Neural progenitor cell (in vitro differentiated cells): ENCODE measurements at regions not wholly inside any gene's neighbourhood (a gene's known extent, or its start where the extent isn't known, plus 50 kb on each side); places are given as distances from the start of the nearest gene placed in this dataset.

ENCODE experiments used
- DNase-seq: peaks from one replicate; pipeline ENCODE4 v3.0.0-alpha.2; 2016; ENCODE audit warnings: low spot score
- H2AFZ ChIP-seq: fragments of 200-600 bp; sonication (generic); replicated peaks from 2 replicates; pipeline ENCODE4 v1.6.1; 2016; ENCODE audit warnings: antibody characterized with exemption
- H3F3A ChIP-seq: fragments of 200-600 bp; sonication (generic); 2 replicates; pipeline ENCODE4 v1.6.1; 2016; ENCODE audit warnings: antibody characterized with exemption, low read depth
- H3K27ac ChIP-seq: fragments of 200-600 bp; sonication (generic); 2 replicates; pipeline ENCODE4 v1.5.1; 2016; ENCODE audit warnings: mild to moderate bottlenecking
- H3K27me3 ChIP-seq: fragments of 200-600 bp; sonication (generic); 2 replicates; pipeline ENCODE4 v1.6.1; 2016; ENCODE audit warnings: mild to moderate bottlenecking, moderate library complexity
- H3K36me3 ChIP-seq: fragments of 200-600 bp; sonication (generic); 2 replicates; pipeline ENCODE4 v1.5.1; 2016
- H3K4me1 ChIP-seq: fragments of 200-600 bp; sonication (generic); 2 replicates; pipeline ENCODE4 v1.6.1; 2016; ENCODE audit warnings: mixed run types
- H3K4me2 ChIP-seq: fragments of 200-600 bp; sonication (generic); 2 replicates; pipeline ENCODE4 v1.6.1; 2016
- H3K4me3 ChIP-seq: fragments of 200-600 bp; sonication (generic); 2 replicates; pipeline ENCODE4 v1.5.1; 2016
- H3K79me2 ChIP-seq: fragments of 200-600 bp; sonication (generic); 2 replicates; pipeline ENCODE4 v1.6.1; 2016; ENCODE audit warnings: low read depth
- H3K9ac ChIP-seq: fragments of 200-600 bp; sonication (generic); 2 replicates; pipeline ENCODE4 v1.6.1; 2016
- H3K9me3 ChIP-seq: fragments of 200-600 bp; sonication (generic); 2 replicates; pipeline ENCODE4 v1.5.1; 2016; ENCODE audit warnings: low read depth
- H4K20me1 ChIP-seq: fragments of 200-600 bp; sonication (generic); 2 replicates; pipeline ENCODE4 v1.6.1; 2016; ENCODE audit warnings: low read depth
- H3K27ac Mint-ChIP-seq: 3 replicates; pipeline ENCODE4 v1.8.0; 2021; ENCODE audit warnings: mixed read lengths
- H3K27me3 Mint-ChIP-seq: 2 replicates; pipeline ENCODE4 v1.8.0; 2022; ENCODE audit warnings: low read depth, mild to moderate bottlenecking, inconsistent platforms, moderate library complexity, mixed read lengths; ENCODE audit not compliant: insufficient read depth
- H3K36me3 Mint-ChIP-seq: 3 replicates; pipeline ENCODE4 v1.8.0; 2021; ENCODE audit warnings: mixed read lengths
- H3K4me1 Mint-ChIP-seq: 3 replicates; pipeline ENCODE4 v1.8.0; 2021; ENCODE audit warnings: mixed read lengths
- H3K4me3 Mint-ChIP-seq: 3 replicates; pipeline ENCODE4 v1.8.0; 2021; ENCODE audit warnings: mild to moderate bottlenecking, moderate library complexity, mixed read lengths
- H3K9me3 Mint-ChIP-seq: 3 replicates; pipeline ENCODE4 v1.8.0; 2020; ENCODE audit warnings: mixed read lengths
- CTCF ChIP-seq: fragments of 200-600 bp; sonication (generic); IDR thresholded peaks from 2 replicates; pipeline ENCODE4 v1.5.1; 2017; ENCODE audit warnings: antibody characterized with exemption, mild to moderate bottlenecking
- EZH2 ChIP-seq: fragments of 200-600 bp; sonication (generic); IDR thresholded peaks from 2 replicates; pipeline ENCODE4 v1.6.1; 2017; ENCODE audit warnings: antibody characterized with exemption, mild to moderate bottlenecking, moderate library complexity
- EZH2phosphoT487 ChIP-seq: fragments of 200-600 bp; sonication (generic); IDR thresholded peaks from 2 replicates; pipeline ENCODE4 v1.6.1; 2017; ENCODE audit warnings: antibody characterized with exemption

- Histone ChIP-seq H3K27me3 (no peaks in the 10 kb centered on the region), H3K36me3 (no peaks in the 10 kb centered on the region), H3K79me2 (no peaks in the 10 kb centered on the region), H3K9ac (no peak overlapping the region), H2AFZ (no peak overlapping the region), H3K9me3 (peaks cover 22% of the 10 kb centered on the region), H3K4me3 (no peak overlapping the region), H4K20me1 (no peaks in the 10 kb centered on the region), H3K27ac (no peak overlapping the region), H3F3A (no peaks in the 10 kb centered on the region), H3K4me2 (no peak overlapping the region), H3K4me1 (no peaks in the 10 kb centered on the region)
- no peak overlapping the region for H3K27ac Mint-ChIP-seq
- no peaks in the 10 kb centered on the region for H3K36me3 Mint-ChIP-seq
- no peak overlapping the region for H3K4me3 Mint-ChIP-seq
- no peaks in the 10 kb centered on the region for H3K4me1 Mint-ChIP-seq
- TF ChIP-seq EZH2 (no peak), CTCF (no peak), EZH2phosphoT487 (no peak)
- no peaks in the 10 kb centered on the region for H3K9me3 Mint-ChIP-seq
- H3K27me3 Mint-ChIP-seq: peaks cover 5% of the 10 kb centered on the region
- DNase-seq: no peak
These were observed 160.8 kb downstream of the DMRT2 start for GRCh38 chr9:1210954-1211353.

DNA sequence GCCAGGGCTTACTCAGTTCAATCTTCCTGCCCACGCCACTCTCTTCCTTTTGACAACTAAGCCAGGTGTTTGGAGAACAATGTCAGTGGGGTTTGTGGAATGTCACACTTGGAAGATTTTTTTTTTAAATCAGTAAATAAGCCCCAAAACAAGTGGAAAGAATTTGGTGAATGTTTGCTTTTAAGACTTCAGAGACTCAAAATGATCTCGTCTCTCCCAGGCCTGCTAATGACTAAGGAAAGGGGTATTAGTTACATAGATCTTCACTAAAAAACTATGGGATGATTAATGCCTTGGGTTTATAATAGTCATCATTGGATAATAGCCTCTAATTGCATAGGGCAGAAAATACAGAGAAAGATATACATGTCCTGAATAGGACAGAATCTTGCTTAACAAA lies 166.4 kb downstream of the DMRT2 start:
- H3K9me3 ChIP-seq: peaks cover 32% of the 10 kb centered on the region
- no peaks in the 10 kb centered on the region for H3K36me3 ChIP-seq
- no peaks in the 10 kb centered on the region for H4K20me1 ChIP-seq
- Mint-ChIP-seq H3K4me3 (no peak overlapping the region), H3K27me3 (peaks cover 2% of the 10 kb centered on the region), H3K27ac (no peak overlapping the region), H3K36me3 (no peaks in the 10 kb centered on the region), H3K9me3 (no peaks in the 10 kb centered on the region), H3K4me1 (no peaks in the 10 kb centered on the region)
- no peaks in the 10 kb centered on the region for H3K79me2 ChIP-seq
- no peak overlapping the region for H3K27ac ChIP-seq
- H3K4me1 ChIP-seq: no peaks in the 10 kb centered on the region
- H3K4me2 ChIP-seq: no peak overlapping the region
- H3F3A ChIP-seq: no peaks in the 10 kb centered on the region
- H3K9ac ChIP-seq: no peak overlapping the region
- TF ChIP-seq EZH2phosphoT487: no peak
- TF ChIP-seq EZH2: no peak
- DNase-seq: no peak
- H3K27me3 ChIP-seq: no peaks in the 10 kb centered on the region
- no peak overlapping the region for H3K4me3 ChIP-seq
- H2AFZ ChIP-seq: no peak overlapping the region

- Histone ChIP-seq H2AFZ (no peak overlapping the region), H3K9ac (no peak overlapping the region), H3K9me3 (peaks cover 32% of the 10 kb centered on the region), H3K79me2 (no peaks in the 10 kb centered on the region), H3K27ac (no peak overlapping the region), H3K4me1 (no peaks in the 10 kb centered on the region), H3K4me3 (no peak overlapping the region), H3K4me2 (no peak overlapping the region), H3K36me3 (no peaks in the 10 kb centered on the region), H4K20me1 (no peaks in the 10 kb centered on the region), H3K27me3 (no peaks in the 10 kb centered on the region), H3F3A (no peaks in the 10 kb centered on the region)
- H3K9me3 Mint-ChIP-seq: no peaks in the 10 kb centered on the region
- H3K27me3 Mint-ChIP-seq: peaks cover 1% of the 10 kb centered on the region
- no peak for TF ChIP-seq CTCF
- no peak for TF ChIP-seq EZH2
- TF ChIP-seq EZH2phosphoT487: no peak
- H3K4me3 Mint-ChIP-seq: no peak overlapping the region
- H3K4me1 Mint-ChIP-seq: no peaks in the 10 kb centered on the region
- DNase-seq: no peak
- no peaks in the 10 kb centered on the region for H3K36me3 Mint-ChIP-seq
- no peak overlapping the region for H3K27ac Mint-ChIP-seq
These were observed 166.9 kb downstream of the DMRT2 start for GRCh38 chr9:1217076-1217475.

GRCh38 chr9:1219284-1219683 lies 169.1 kb downstream of the DMRT2 start:
- Mint-ChIP-seq H3K4me3 (no peak overlapping the region), H3K27me3 (no peaks in the 10 kb centered on the region), H3K36me3 (no peaks in the 10 kb centered on the region), H3K27ac (no peak overlapping the region), H3K4me1 (no peaks in the 10 kb centered on the region), H3K9me3 (no peaks in the 10 kb centered on the region)
- Histone ChIP-seq H4K20me1 (no peaks in the 10 kb centered on the region), H3K27me3 (no peaks in the 10 kb centered on the region), H3K9me3 (peaks cover 20% of the 10 kb centered on the region), H3K36me3 (no peaks in the 10 kb centered on the region), H3K79me2 (no peaks in the 10 kb centered on the region), H3K4me3 (no peak overlapping the region), H3F3A (no peaks in the 10 kb centered on the region), H2AFZ (no peak overlapping the region), H3K4me2 (no peak overlapping the region), H3K9ac (no peak overlapping the region), H3K27ac (no peak overlapping the region), H3K4me1 (no peaks in the 10 kb centered on the region)
- TF ChIP-seq EZH2: no peak
- TF ChIP-seq CTCF: no peak
- no peak for DNase-seq
